ENCODE measurements at regions not wholly inside any gene's neighbourhood (a gene's known extent, or its start where the extent isn't known, plus 50 kb on each side); places are given as distances from the start of the nearest gene placed in this dataset.
"Not testable (repeated sequence)": the region's sequence is repeated elsewhere in the genome, so short reads cannot be mapped to it uniquely, and the experiment has no call there.

DNA sequence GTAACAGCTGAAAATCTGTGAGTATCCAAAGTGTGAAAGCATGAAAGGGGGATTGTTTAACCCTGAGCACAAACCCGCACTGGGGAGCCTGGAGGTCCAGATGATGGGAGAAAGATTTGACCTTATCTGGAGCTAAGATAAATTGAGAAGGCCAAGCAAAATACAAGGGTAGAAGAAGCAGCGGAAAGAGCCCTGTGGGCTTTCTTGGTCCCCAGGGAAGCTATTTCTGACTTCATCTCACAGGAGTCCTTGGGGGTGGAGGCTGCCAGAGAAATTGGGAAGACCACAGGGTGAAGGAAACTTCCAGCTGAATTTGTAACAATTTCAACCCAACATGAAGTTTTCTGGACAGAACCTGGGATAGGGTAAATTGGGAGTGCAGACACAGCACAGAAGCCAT lies 476.9 kb downstream of the MMUT start:
- no peaks in the 10 kb centered on the region for H3K27me3 ChIP-seq
- H3K4me1 ChIP-seq, result no peaks in the 10 kb centered on the region
- no peaks in the 10 kb centered on the region for H3K9me3 ChIP-seq
- intact Hi-C loops (cut with DNase I), result no loop called here
- DNase-seq (ENCODE audit: extremely low spot score), result no peak
- H3K36me3 ChIP-seq, result no peaks in the 10 kb centered on the region
- WGBS, result 85% methylated on average over 2 of the region's 2 CpGs
- no peak overlapping the region for H3K4me3 ChIP-seq
- no peak overlapping the region for H3K27ac ChIP-seq (replicated peaks in 1 of 4)
- TF ChIP-seq POLR2AphosphoS5 (IDR thresholded peaks at IDR 0.05) (no peak), POLR2A (IDR thresholded peaks at IDR 0.05; ENCODE audit: low read depth) (no peak), EP300 (IDR thresholded peaks at IDR 0.05) (no peak)
- TF ChIP-seq, protein P1, sequence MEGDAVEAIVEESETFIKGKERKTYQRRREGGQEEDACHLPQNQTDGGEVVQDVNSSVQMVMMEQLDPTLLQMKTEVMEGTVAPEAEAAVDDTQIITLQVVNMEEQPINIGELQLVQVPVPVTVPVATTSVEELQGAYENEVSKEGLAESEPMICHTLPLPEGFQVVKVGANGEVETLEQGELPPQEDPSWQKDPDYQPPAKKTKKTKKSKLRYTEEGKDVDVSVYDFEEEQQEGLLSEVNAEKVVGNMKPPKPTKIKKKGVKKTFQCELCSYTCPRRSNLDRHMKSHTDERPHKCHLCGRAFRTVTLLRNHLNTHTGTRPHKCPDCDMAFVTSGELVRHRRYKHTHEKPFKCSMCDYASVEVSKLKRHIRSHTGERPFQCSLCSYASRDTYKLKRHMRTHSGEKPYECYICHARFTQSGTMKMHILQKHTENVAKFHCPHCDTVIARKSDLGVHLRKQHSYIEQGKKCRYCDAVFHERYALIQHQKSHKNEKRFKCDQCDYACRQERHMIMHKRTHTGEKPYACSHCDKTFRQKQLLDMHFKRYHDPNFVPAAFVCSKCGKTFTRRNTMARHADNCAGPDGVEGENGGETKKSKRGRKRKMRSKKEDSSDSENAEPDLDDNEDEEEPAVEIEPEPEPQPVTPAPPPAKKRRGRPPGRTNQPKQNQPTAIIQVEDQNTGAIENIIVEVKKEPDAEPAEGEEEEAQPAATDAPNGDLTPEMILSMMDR (IDR thresholded peaks at IDR 0.05), result no peak

GRCh38 chr6:48985025-48985424 lies 478.0 kb downstream of the MMUT start:
- no peaks in the 10 kb centered on the region for H3K27me3 ChIP-seq
- H3K4me1 ChIP-seq, result no peaks in the 10 kb centered on the region
- no peak overlapping the region for H3K27ac ChIP-seq (replicated peaks in 1 of 4)
- H3K9me3 ChIP-seq, result no peaks in the 10 kb centered on the region
- intact Hi-C loops (cut with DNase I), result no loop called here
- no peak overlapping the region for H3K4me3 ChIP-seq
- no peak for DNase-seq (ENCODE audit: extremely low spot score)
- TF ChIP-seq, protein P1 (IDR thresholded peaks at IDR 0.05), result no peak
- TF ChIP-seq POLR2A (IDR thresholded peaks at IDR 0.05; ENCODE audit: low read depth) (no peak), EP300 (IDR thresholded peaks at IDR 0.05) (no peak), POLR2AphosphoS5 (IDR thresholded peaks at IDR 0.05) (no peak)
- H3K36me3 ChIP-seq, result no peaks in the 10 kb centered on the region
- WGBS, result 71% methylated on average over 6 of the region's 6 CpGs

DNA sequence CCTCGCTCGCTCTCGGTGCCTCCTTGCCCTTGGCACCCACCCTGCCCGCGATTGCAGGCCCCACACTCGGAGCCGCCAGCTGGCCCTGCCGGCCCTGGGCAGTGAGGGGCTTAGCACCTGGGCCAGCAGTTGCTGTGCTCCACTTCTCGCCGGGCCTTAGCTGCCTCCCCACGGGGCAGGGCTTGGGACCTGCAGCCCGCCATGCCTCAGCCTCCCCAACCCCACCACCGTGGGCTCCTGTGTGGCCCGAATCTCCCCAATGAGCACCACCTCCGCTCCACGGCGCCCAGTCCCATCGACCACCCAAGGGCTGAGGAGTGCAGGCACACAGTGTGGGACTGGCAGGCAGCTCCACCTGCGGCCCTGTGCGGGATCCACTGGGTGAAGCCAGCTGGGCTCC lies 479.1 kb downstream of the MMUT start:
- WGBS, result 94% methylated on average over 8 of the region's 20 CpGs

DNA sequence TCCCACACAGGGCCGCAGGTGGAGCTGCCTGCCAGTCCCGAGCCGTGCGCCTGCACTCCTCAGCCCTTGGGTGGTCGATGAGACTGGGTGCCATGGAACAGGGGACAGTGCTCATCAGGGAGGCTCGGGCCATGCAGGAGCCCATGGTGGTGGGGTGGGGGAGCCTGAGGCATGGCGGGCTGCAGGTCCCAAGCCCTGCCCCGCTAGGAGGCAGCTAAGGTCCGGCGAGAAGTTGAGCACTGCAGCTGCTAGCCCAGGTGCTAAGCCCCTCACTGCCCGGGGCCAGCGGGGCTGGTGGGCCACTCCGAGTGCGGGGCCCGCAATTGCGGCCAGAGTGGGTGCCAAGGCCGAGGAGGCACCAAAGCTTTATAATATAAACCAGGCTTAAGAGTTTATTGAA lies 479.7 kb downstream of the MMUT start:
- Histone ChIP-seq H3K27me3 (no peaks in the 10 kb centered on the region), H3K4me3 (no peak overlapping the region), H3K36me3 (no peaks in the 10 kb centered on the region), H3K9me3 (no peaks in the 10 kb centered on the region), H3K4me1 (no peaks in the 10 kb centered on the region), H3K27ac (replicated peaks in 1 of 4) (no peak overlapping the region)
- 95% methylated on average over 12 of the region's 17 CpGs for WGBS
- DNase-seq (ENCODE audit: extremely low spot score), result no peak
- no peak for TF ChIP-seq POLR2AphosphoS5 (IDR thresholded peaks at IDR 0.05)
- TF ChIP-seq, protein P1 (IDR thresholded peaks at IDR 0.05), result no peak
- no peak for TF ChIP-seq EP300 (IDR thresholded peaks at IDR 0.05)
- no peak for TF ChIP-seq POLR2A (IDR thresholded peaks at IDR 0.05; ENCODE audit: low read depth)
- intact Hi-C loops (cut with DNase I), result no loop called here

More for the DNA sequence above, 479.1 kb downstream of the MMUT start:
- H3K27me3 ChIP-seq; H3K4me1 ChIP-seq; H3K27ac ChIP-seq (replicated peaks in 1 of 4); H3K4me3 ChIP-seq; H3K9me3 ChIP-seq; intact Hi-C loops (cut with DNase I); H3K36me3 ChIP-seq; DNase-seq (ENCODE audit: extremely low spot score): not testable (repeated sequence)

GRCh38 chr6:48979806-48980205 lies 483.2 kb downstream of the MMUT start:
- H3K4me1 ChIP-seq, result no peaks in the 10 kb centered on the region
- H3K9me3 ChIP-seq, result no peaks in the 10 kb centered on the region
- WGBS, result 93% methylated on average over 1 of the region's 2 CpGs
- no peaks in the 10 kb centered on the region for H3K27me3 ChIP-seq
- H3K4me3 ChIP-seq, result no peak overlapping the region
- no peak overlapping the region for H3K27ac ChIP-seq (replicated peaks in 1 of 4)
- DNase-seq (ENCODE audit: extremely low spot score), result no peak
- no peaks in the 10 kb centered on the region for H3K36me3 ChIP-seq
- intact Hi-C loops (cut with DNase I), result no loop called here
- TF ChIP-seq EP300 (IDR thresholded peaks at IDR 0.05) (no peak), POLR2AphosphoS5 (IDR thresholded peaks at IDR 0.05) (no peak), POLR2A (IDR thresholded peaks at IDR 0.05; ENCODE audit: low read depth) (no peak)
- TF ChIP-seq, protein P1 (IDR thresholded peaks at IDR 0.05), result no peak

Data from esophagus muscularis mucosa (tissue), 4 donors.